K562 (cell line): ENCODE measurements at regions not wholly inside any gene's neighbourhood (a gene's known extent, or its start where the extent isn't known, plus 50 kb on each side); places are given as distances from the start of the nearest gene placed in this dataset.

Experiments used
- ATAC-seq: fragments of 200-7000 bp; cut with Tn5 transposase; 3 replicates; pipeline ENCODE4 v1.9.1; 2020; ENCODE audit warnings: moderate library complexity
- BruUV-seq: library from RNA; stranded (reverse); fragments of 400-500 nt; replicated peaks from 2 replicates; lab custom pipeline; 2021; lab: Mats Ljungman, UMichigan
- CTCF ChIA-PET: fragments of 300-600 bp; formaldehyde crosslinking; extraction: SDS; loops from one replicate; lab custom pipeline; 2021; ENCODE audit warnings: low intra/inter-chr PET ratio; lab: Yijun Ruan, JAX
- POLR2A ChIA-PET: fragments of 300-600, 350-650 bp; sonication (Branson Sonifier 250); formaldehyde crosslinking; extraction: SDS; loops from one replicate; lab custom pipeline; 2021; ENCODE audit warnings: antibody characterized with exemption, inconsistent platforms; lab: Yijun Ruan, JAX
- DNase-seq, 4 experiments: peaks; one replicate each; pipeline versions ENCODE4 v3.0.0 to v3.0.0-alpha.2; 2011 to 2018; ENCODE audit warnings: low spot score in 3 of 4, mixed read lengths in 3 of 4; ENCODE audit errors: extremely low read depth in 1 of 4
- FAIRE-seq: peaks from 2 replicates; lab custom pipeline; 2011; peaks lifted over from hg19 to GRCh38; lab: Jason Lieb, UNC
- H2AFZ ChIP-seq: 2 replicates; pipeline ENCODE4 v1.6.0; 2011; ENCODE audit warnings: low read depth, low read length, control low read depth, inconsistent platforms
- H3K27ac ChIP-seq: fragments of 200-600 bp; 3 replicates; pipeline ENCODE4 v1.8.0; 2011; ENCODE audit warnings: low read depth, mild to moderate bottlenecking, control low read depth, inconsistent platforms, low read length, moderate library complexity, mixed read lengths; ENCODE audit errors: extremely low read depth
- H3K27me3 ChIP-seq, 2 experiments: fragments of 300-600 bp in 1 of 2; 2 replicates in 1 of 2; 3 replicates in 1 of 2; pipeline versions ENCODE4 v1.6.0 to v1.8.0; 2011; ENCODE audit warnings: inconsistent platforms in 2 of 2, low read length in 2 of 2, mild to moderate bottlenecking in 1 of 2, mixed read lengths in 1 of 2, moderate library complexity in 1 of 2; ENCODE audit not compliant: control insufficient read depth in 2 of 2, insufficient read depth in 2 of 2
- H3K36me3 ChIP-seq: fragments of 300-600 bp; 3 replicates; pipeline ENCODE4 v1.8.0; 2011; ENCODE audit warnings: mild to moderate bottlenecking, low read length, inconsistent platforms; ENCODE audit not compliant: control insufficient read depth, insufficient read depth
- H3K4me1 ChIP-seq, 2 experiments: fragments of 200-600 bp in 1 of 2; replicated peaks in 1 of 2; 2 replicates in 1 of 2; 3 replicates in 1 of 2; pipeline versions ENCODE4 v1.5.1 to v1.8.0; 2011; ENCODE audit warnings: inconsistent platforms in 2 of 2, low read length in 2 of 2, mild to moderate bottlenecking in 1 of 2, mixed read lengths in 1 of 2, moderate library complexity in 1 of 2; ENCODE audit not compliant: control insufficient read depth in 2 of 2, insufficient read depth in 2 of 2
- H3K4me2 ChIP-seq: 2 replicates; pipeline ENCODE4 v1.6.1; 2011; ENCODE audit warnings: low read length, control low read depth, inconsistent platforms, mixed read lengths; ENCODE audit not compliant: insufficient read depth
- H3K4me3 ChIP-seq: fragments of 200-600 bp; sonication (generic), shearing (Covaris generic); 2 replicates; pipeline ENCODE4 v1.5.1; 2016; ENCODE audit warnings: control low read depth, inconsistent platforms
- H3K79me2 ChIP-seq: fragments of 200-600 bp; 3 replicates; pipeline ENCODE4 v1.8.0; 2011; ENCODE audit warnings: low read length, inconsistent platforms; ENCODE audit not compliant: control insufficient read depth, insufficient read depth
- H3K9ac ChIP-seq, 2 experiments: 2 replicates each; pipeline versions ENCODE4 v1.6.0 to v1.6.1; 2011; ENCODE audit warnings: low read depth in 2 of 2, low read length in 2 of 2, control low read depth in 1 of 2, inconsistent platforms in 1 of 2, mild to moderate bottlenecking in 1 of 2, mixed read lengths in 1 of 2; ENCODE audit not compliant: insufficient read depth in 1 of 2
- H3K9me1 ChIP-seq: one replicate; pipeline ENCODE4 v1.6.0; 2011; ENCODE audit warnings: inconsistent platforms, mild to moderate bottlenecking, low read length, moderate library complexity; ENCODE audit not compliant: control insufficient read depth, insufficient read depth
- H3K9me3 ChIP-seq: replicated peaks from 2 replicates; pipeline ENCODE4 v1.5.1; 2011; ENCODE audit warnings: low read depth, low read length, inconsistent platforms; ENCODE audit not compliant: control insufficient read depth, insufficient read depth
- H4K20me1 ChIP-seq: replicated peaks from 2 replicates; pipeline ENCODE4 v1.6.1; 2011; ENCODE audit warnings: low read length, inconsistent platforms, mixed read lengths; ENCODE audit not compliant: control insufficient read depth, insufficient read depth
- BRD9 ChIP-seq: fragments of 450-650 bp; IDR thresholded peaks from 2 replicates; pipeline ENCODE4 v1.6.1; 2018; ENCODE audit warnings: low read depth; ENCODE audit not compliant: partially characterized antibody
- CBFA2T3 ChIP-seq: fragments of 450-650 bp; IDR thresholded peaks from 2 replicates; pipeline ENCODE4 v1.6.1; 2017
- ELF1 ChIP-seq: fragments of 200-800 bp; sonication (Bioruptor generic); IDR thresholded peaks from 2 replicates; pipeline ENCODE4 v1.6.1; 2016; ENCODE audit warnings: missing genetic modification characterization, missing compliant biosample characterization
- ELF2 ChIP-seq: fragments of 250-450 bp; sonication (Bioruptor Pico); IDR thresholded peaks from 2 replicates; pipeline ENCODE4 v1.5.0; 2021; ENCODE audit warnings: mild to moderate bottlenecking
- EP300 ChIP-seq: IDR thresholded peaks from 2 replicates; pipeline ENCODE4 v1.6.1; 2012; ENCODE audit warnings: low read length, improper control_type of control experiment
- FOXK1 ChIP-seq: sonication (generic); formaldehyde crosslinking; IDR thresholded peaks from 2 replicates; pipeline ENCODE4 v1.8.0; 2022; ENCODE audit warnings: missing genetic modification reagents, mild to moderate bottlenecking, borderline replicate concordance
- FOXM1 ChIP-seq, 2 experiments: fragments of 450-650 bp in 1 of 2; sonication (generic) in 1 of 2; formaldehyde crosslinking in 1 of 2; IDR thresholded peaks; 2 replicates each; pipeline versions ENCODE4 v1.6.1 to v1.9.0; 2017 to 2022; ENCODE audit warnings: low read depth in 2 of 2, mild to moderate bottlenecking in 2 of 2, missing genetic modification reagents in 1 of 2, moderate library complexity in 1 of 2
- FOXO4 ChIP-seq: fragments of 450-650 bp; formaldehyde crosslinking; IDR thresholded peaks from 2 replicates; pipeline ENCODE4 v1.4.0; 2020; ENCODE audit warnings: mild to moderate bottlenecking, moderate library complexity
- GABPA ChIP-seq: fragments of 200-800 bp; sonication (Bioruptor generic); conservative IDR thresholded peaks from 2 replicates; pipeline ENCODE4 v1.6.1; 2016; ENCODE audit warnings: low read depth, missing genetic modification characterization, missing compliant biosample characterization
- HMBOX1 ChIP-seq: sonication (generic); IDR thresholded peaks from 2 replicates; pipeline ENCODE4 v1.6.1; 2016
- HMG20B ChIP-seq: fragments of 250-450 bp; sonication (Bioruptor Pico); IDR thresholded peaks from 2 replicates; pipeline ENCODE4 v1.5.0; 2021; ENCODE audit warnings: mild to moderate bottlenecking
- KAT2B ChIP-seq: IDR thresholded peaks from one replicate; pipeline ENCODE4 v1.6.1; 2012; ENCODE audit warnings: low read depth, mild to moderate bottlenecking, control low read depth, inconsistent platforms, low read length, moderate library complexity
- MAFG ChIP-seq: fragments of 450-650 bp; conservative IDR thresholded peaks from 2 replicates; pipeline ENCODE4 v1.6.1; 2016; ENCODE audit warnings: missing genetic modification characterization, missing compliant biosample characterization
- NFIC ChIP-seq: fragments of 450-650 bp; IDR thresholded peaks from 2 replicates; pipeline ENCODE4 v1.6.1; 2017; ENCODE audit warnings: mild to moderate bottlenecking, inconsistent platforms
- PYGO2 ChIP-seq: fragments of 450-650 bp; IDR thresholded peaks from 2 replicates; pipeline ENCODE4 v1.6.1; 2016; ENCODE audit warnings: mild to moderate bottlenecking, missing genetic modification characterization, moderate library complexity, missing compliant biosample characterization
- SOX6 ChIP-seq: fragments of 450-650 bp; IDR thresholded peaks from 2 replicates; pipeline ENCODE4 v1.6.1; 2014; ENCODE audit warnings: mild to moderate bottlenecking
- TAL1 ChIP-seq: fragments of 450-650 bp; IDR thresholded peaks from 2 replicates; pipeline ENCODE4 v1.6.1; 2016; ENCODE audit warnings: mild to moderate bottlenecking
- TEAD1 ChIP-seq, 2 experiments: fragments of 450-650 bp in 1 of 2; sonication (generic) in 1 of 2; formaldehyde crosslinking; IDR thresholded peaks; 2 replicates each; pipeline versions ENCODE4 v1.4.0 to v1.8.0; 2020 to 2022; ENCODE audit warnings: mild to moderate bottlenecking in 2 of 2, missing genetic modification reagents in 1 of 2
- ZNF140 ChIP-seq: fragments of 250-450 bp; sonication (Bioruptor Pico); IDR thresholded peaks from 2 replicates; pipeline ENCODE4 v1.8.0; 2021; ENCODE audit warnings: moderate library complexity, mild to moderate bottlenecking, inconsistent platforms
- ZNF263 ChIP-seq: sonication (generic); formaldehyde crosslinking; IDR thresholded peaks from 2 replicates; pipeline ENCODE4 v1.8.0; 2022; ENCODE audit warnings: mild to moderate bottlenecking, missing genetic modification reagents, borderline replicate concordance
- ZNF444 ChIP-seq: fragments of 250-450 bp; sonication (Bioruptor Pico); IDR thresholded peaks from 2 replicates; pipeline ENCODE4 v1.4.0; 2020; ENCODE audit warnings: mild to moderate bottlenecking, moderate library complexity
- ZNF699 ChIP-seq: fragments of 250-450 bp; sonication (Bioruptor Pico); IDR thresholded peaks from 2 replicates; pipeline ENCODE4 v1.8.0; 2021; ENCODE audit warnings: mild to moderate bottlenecking, moderate library complexity; ENCODE audit not compliant: insufficient replicate concordance
- ZNF75A ChIP-seq: fragments of 450-650 bp; formaldehyde crosslinking; IDR thresholded peaks from 2 replicates; pipeline ENCODE4 v1.4.0; 2020; ENCODE audit warnings: mild to moderate bottlenecking
- ZNF785 ChIP-seq: fragments of 250-450 bp; sonication (Bioruptor Pico); IDR thresholded peaks from 2 replicates; pipeline ENCODE4 v1.4.0; 2020; ENCODE audit warnings: mild to moderate bottlenecking
- WGBS: fragments of 100-300 bp; shearing (Covaris generic); methylation state at CpG from one replicate; pipeline ENCODE4 v1.1.6; 2016; ENCODE audit warnings: low coverage, mixed read lengths; ENCODE audit not compliant: insufficient coverage; ENCODE audit errors: missing lambda C conversion rate; 5-methylcytosine and 5-hydroxymethylcytosine counted together
- in situ Hi-C: fragments of 300-500 bp; cut with MboI; formaldehyde crosslinking; loops from 4 replicates; pipeline ENCODE4 v1.15.0; 2018; ENCODE audit warnings: inconsistent platforms, mixed read lengths
- intact Hi-C: fragments of 100-400 bp; cut with micrococcal nuclease; formaldehyde crosslinking; loops from 2 replicates; pipeline ENCODE4 v1.14.2; 2022

GRCh38 chr2:41907771-41908207 is 140.0 kb upstream of the PKDCC start:
- Histone ChIP-seq H3K27ac (no peak overlapping the region), H3K79me2 (no peaks in the 10 kb centered on the region), H3K4me2 (peak overlapping the region; percentile 40; the same call in 1 of the 2 replicates), H3K9me1 (no peaks in the 10 kb centered on the region), H3K36me3 (no peaks in the 10 kb centered on the region), H3K27me3 (no peaks in the 10 kb centered on the region; a peak in 2 of 5 replicates), H3K4me3 (no peak overlapping the region), H2AFZ (peak overlapping the region; percentile 47; the same call in 1 of the 2 replicates), H4K20me1 (no peaks in the 10 kb centered on the region; the same call in 1 of the 2 replicates), H3K4me1 (peaks cover 0 to 15% of the 10 kb centered on the region in 2 experiments; a peak in 3 of 5 replicates), H3K9me3 (no peaks in the 10 kb centered on the region), H3K9ac (no peak overlapping the region)
- WGBS = 0% methylated on average over 3 of the region's 4 CpGs
- ATAC-seq = peak; percentile 85
- POLR2A ChIA-PET = interaction anchor here (1.1 kb wide), 1 partner anchor 20 kb away, joined by 4 read pairs; no protein-coding TSS in a partner anchor
- CTCF ChIA-PET = no interaction called here
- BruUV-seq = no TSS peak
- peak; percentile 29 to 82 (median 43) for DNase-seq
- in situ Hi-C loops (no loop called here), intact Hi-C loops (no loop called here)
- FAIRE-seq = peak; percentile 95
- TF ChIP-seq ZNF785 (no peak), NFIC (peak; percentile 28; the same call in 1 of the 2 replicates), ELF1 (tag) (no peak), MAFG (no peak), ZNF140 (CRISPR knock-in tag) (no peak), TEAD1 (CRISPR knock-in tag; IDR thresholded peaks at IDR 0.05) (peak in 1 of 2 experiments; percentile 84; a peak in 2 of 4 replicates), ELF2 (CRISPR knock-in tag) (no peak), CBFA2T3 (peak; percentile 83), BRD9 (peak; percentile 49), FOXM1 (IDR thresholded peaks at IDR 0.05; ENCODE audit: low read depth) (0 out of 2 replicates have a peak, but pooled peaks have one; percentile 24), FOXM1 (CRISPR knock-in tag; IDR thresholded peaks at IDR 0.05; ENCODE audit: low read depth) (no peak), ZNF444 (CRISPR knock-in tag) (no peak), SOX6 (0 out of 2 replicates have a peak, but pooled peaks have one; percentile 25), KAT2B (no peak), HMG20B (no peak), FOXO4 (CRISPR knock-in tag) (no peak), HMBOX1 (peak; percentile 98), PYGO2 (no peak), EP300 (peak; percentile 26; the same call in 1 of the 2 replicates), ZNF699 (CRISPR knock-in tag) (no peak), FOXK1 (CRISPR knock-in tag) (no peak), GABPA (tag) (peak; percentile 38; the same call in 1 of the 2 replicates), TAL1 (peak; percentile 64), ZNF263 (CRISPR knock-in tag) (no peak), ZNF75A (CRISPR knock-in tag) (no peak)
